ENCODE measurements at regions not wholly inside any gene's neighbourhood (a gene's known extent, or its start where the extent isn't known, plus 50 kb on each side); places are given as distances from the start of the nearest gene placed in this dataset.

DNA sequence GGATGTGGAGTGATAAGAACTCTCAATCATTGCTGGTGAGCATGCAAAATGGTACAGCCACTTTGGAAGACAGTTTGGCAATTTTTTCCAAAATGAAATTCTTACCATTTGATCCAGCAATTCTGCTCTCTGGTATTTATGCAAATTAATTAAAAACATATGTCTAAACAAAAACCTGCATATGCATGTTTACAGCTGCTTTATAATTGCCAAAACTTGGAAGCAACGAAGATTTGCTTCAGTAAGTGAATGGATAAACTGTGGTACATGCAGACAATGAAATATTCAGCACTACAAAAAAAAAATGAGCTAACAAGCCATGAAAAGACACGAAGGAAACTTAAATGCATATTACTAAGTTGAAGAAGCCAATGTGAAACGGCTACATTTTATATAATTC is 55.5 kb upstream of the SMLR1 start:
- no peak for DNase-seq (ENCODE audit: extremely low read depth in 1 of 4, low spot score in 3 of 4)
- BruUV-seq (replicated peaks): no TSS peak
- Histone ChIP-seq H3K27me3 (ENCODE audit: control insufficient read depth in 2 of 2, insufficient read depth in 2 of 2, low read length in 2 of 2) (no peaks in the 10 kb centered on the region), H3K9ac (ENCODE audit: insufficient read depth in 1 of 2, low read depth in 2 of 2, low read length in 2 of 2) (no peak overlapping the region), H2AFZ (ENCODE audit: low read depth, low read length) (no peak overlapping the region), H3K4me2 (ENCODE audit: insufficient read depth, low read length) (no peak overlapping the region), H3K36me3 (ENCODE audit: control insufficient read depth, insufficient read depth, low read length) (no peaks in the 10 kb centered on the region), H3K9me1 (ENCODE audit: control insufficient read depth, insufficient read depth, low read length) (no peaks in the 10 kb centered on the region), H3K27ac (ENCODE audit: extremely low read depth, low read depth, low read length) (no peak overlapping the region), H3K4me1 (replicated peaks in 1 of 2; ENCODE audit: control insufficient read depth in 2 of 2, insufficient read depth in 2 of 2, low read length in 2 of 2) (no peaks in the 10 kb centered on the region), H4K20me1 (replicated peaks; ENCODE audit: control insufficient read depth, insufficient read depth, low read length) (no peaks in the 10 kb centered on the region), H3K4me3 (no peak overlapping the region), H3K79me2 (ENCODE audit: control insufficient read depth, insufficient read depth, low read length) (no peaks in the 10 kb centered on the region), H3K9me3 (replicated peaks; ENCODE audit: control insufficient read depth, insufficient read depth, low read depth, low read length) (no peaks in the 10 kb centered on the region)
- no peak for FAIRE-seq
- no peak for TF ChIP-seq CBX1 (IDR thresholded peaks at IDR 0.05; ENCODE audit: low read depth)
- no peak for TF ChIP-seq ZNF12 (CRISPR knock-in tag; IDR thresholded peaks at IDR 0.05)
- no peak for TF ChIP-seq CAMTA2 (CRISPR knock-in tag; conservative IDR thresholded peaks at IDR 0.05)
- TF ChIP-seq HOXB6 (CRISPR knock-in tag; IDR thresholded peaks at IDR 0.05; ENCODE audit: borderline replicate concordance): no peak
- no peak for ATAC-seq
- 0% methylated on average over 3 of the region's 3 CpGs for WGBS (ENCODE audit: insufficient coverage, low coverage, missing lambda C conversion rate)
- in situ Hi-C loops (cut with MboI) (no loop called here), intact Hi-C loops (cut with micrococcal nuclease) (no loop called here)
- ChIA-PET CTCF (ENCODE audit: low intra/inter-chr PET ratio) (no interaction called here), POLR2A (no interaction called here)

DNA sequence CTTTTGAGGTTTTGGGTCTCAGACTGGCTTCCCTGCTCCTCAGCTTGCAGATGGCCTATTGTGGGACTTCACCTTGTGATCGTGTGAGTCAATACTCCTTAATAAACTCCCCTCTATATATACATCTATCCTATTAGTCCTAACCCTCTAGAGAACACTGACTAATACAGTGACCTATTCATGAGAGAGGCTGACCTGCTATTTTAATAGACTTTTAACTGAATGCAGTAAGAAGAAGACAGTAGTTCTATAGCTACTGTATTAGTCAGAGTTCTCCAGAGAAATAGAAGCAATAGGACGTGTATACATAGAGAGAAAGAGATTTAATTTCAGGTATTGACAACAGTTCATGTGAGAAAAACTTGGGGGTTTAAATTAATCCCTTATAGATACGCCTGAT is 53.3 kb upstream of the SMLR1 start:
- whole genome bisulfite sequencing (ENCODE audit: insufficient coverage, low coverage, missing lambda C conversion rate): 0% methylated on average over 3 of the region's 3 CpGs
- H4K20me1 ChIP-seq (replicated peaks; ENCODE audit: control insufficient read depth, insufficient read depth, low read length): no peaks in the 10 kb centered on the region
- no peak overlapping the region for H3K27ac ChIP-seq (ENCODE audit: extremely low read depth, low read depth, low read length)
- H3K79me2 ChIP-seq (ENCODE audit: control insufficient read depth, insufficient read depth, low read length): no peaks in the 10 kb centered on the region
- DNase-seq (ENCODE audit: extremely low read depth in 1 of 4, low spot score in 3 of 4): no peak
- in situ Hi-C loops (cut with MboI) (no loop called here), intact Hi-C loops (cut with micrococcal nuclease) (no loop called here)
- H3K27me3 ChIP-seq (ENCODE audit: control insufficient read depth in 2 of 2, insufficient read depth in 2 of 2, low read length in 2 of 2): no peaks in the 10 kb centered on the region
- FAIRE-seq: no peak
- no peaks in the 10 kb centered on the region for H3K9me3 ChIP-seq (replicated peaks; ENCODE audit: control insufficient read depth, insufficient read depth, low read depth, low read length)
- H3K9ac ChIP-seq (ENCODE audit: insufficient read depth in 1 of 2, low read depth in 2 of 2, low read length in 2 of 2): no peak overlapping the region
- H3K4me1 ChIP-seq (replicated peaks in 1 of 2; ENCODE audit: control insufficient read depth in 2 of 2, insufficient read depth in 2 of 2, low read length in 2 of 2): no peaks in the 10 kb centered on the region
- H2AFZ ChIP-seq (ENCODE audit: low read depth, low read length): no peak overlapping the region
- no TSS peak for BruUV-seq (replicated peaks)
- CTCF ChIA-PET (ENCODE audit: low intra/inter-chr PET ratio): no interaction called here
- H3K4me2 ChIP-seq (ENCODE audit: insufficient read depth, low read length): no peak overlapping the region
- no peaks in the 10 kb centered on the region for H3K36me3 ChIP-seq (ENCODE audit: control insufficient read depth, insufficient read depth, low read length)
- no peak overlapping the region for H3K4me3 ChIP-seq
- no peak for ATAC-seq
- H3K9me1 ChIP-seq (ENCODE audit: control insufficient read depth, insufficient read depth, low read length): no peaks in the 10 kb centered on the region
- POLR2A ChIA-PET: no interaction called here
- TF ChIP-seq NR2F6 (CRISPR knock-in tag; IDR thresholded peaks at IDR 0.05) (no peak), PHB (CRISPR knock-in tag; IDR thresholded peaks at IDR 0.05) (no peak), ELF4 (CRISPR knock-in tag; IDR thresholded peaks at IDR 0.05) (no peak), NFRKB (IDR thresholded peaks at IDR 0.05; ENCODE audit: low read depth) (no peak), CSDE1 (IDR thresholded peaks at IDR 0.05) (no peak), MTA2 (IDR thresholded peaks at IDR 0.05; ENCODE audit: low read depth) (no peak), NR4A1 (CRISPR knock-in tag; IDR thresholded peaks at IDR 0.05) (no peak), NR4A1 (tag; IDR thresholded peaks at IDR 0.05) (no peak), NRF1 (conservative IDR thresholded peaks at IDR 0.05 in 1 of 2, IDR thresholded peaks at IDR 0.05 in 1 of 2) (no peak), BRD9 (IDR thresholded peaks at IDR 0.05; ENCODE audit: low read depth, partially characterized antibody) (no peak), HNRNPL (IDR thresholded peaks at IDR 0.05; ENCODE audit: low read depth, low read length) (no peak), PHF21A (IDR thresholded peaks at IDR 0.05; ENCODE audit: borderline replicate concordance, low read depth) (no peak), ZNF212 (CRISPR knock-in tag; IDR thresholded peaks at IDR 0.05) (no peak), HDAC8 (tag; IDR thresholded peaks at IDR 0.05) (no peak), RBM22 (IDR thresholded peaks at IDR 0.05; ENCODE audit: low read depth, low read length, poor library complexity, severe bottlenecking) (no peak), ZNF696 (CRISPR knock-in tag; conservative IDR thresholded peaks at IDR 0.05) (no peak), CHD4 (IDR thresholded peaks at IDR 0.05; ENCODE audit: insufficient read depth, insufficient replicate concordance, low read depth, low read length, poor library complexity, severe bottlenecking) (no peak), JUNB (CRISPR knock-in tag; conservative IDR thresholded peaks at IDR 0.05) (no peak), ZNF699 (CRISPR knock-in tag; IDR thresholded peaks at IDR 0.05; ENCODE audit: insufficient replicate concordance) (no peak)
